ENCODE measurements at regions not wholly inside any gene's neighbourhood (a gene's known extent, or its start where the extent isn't known, plus 50 kb on each side); places are given as distances from the start of the nearest gene placed in this dataset.

- DNase-seq: no peak
Observed at GRCh38 chr18:78741381-78742217, 238.0 kb upstream of the SALL3 start.

GRCh38 chr18:78742218-78742745 is 237.3 kb upstream of the SALL3 start:
- no peak for DNase-seq

GRCh38 chr18:78743078-78743477 is 236.5 kb upstream of the SALL3 start:
- no peak for DNase-seq

GRCh38 chr18:78751664-78752063 is 228.0 kb upstream of the SALL3 start:
- no peak for DNase-seq

GRCh38 chr18:78753240-78753639 is 226.4 kb upstream of the SALL3 start:
- no peak for DNase-seq

GRCh38 chr18:78754311-78755043 is 225.1 kb upstream of the SALL3 start:
- DNase-seq: no peak

- DNase-seq: no peak
Observed at GRCh38 chr18:78757014-78757413, 222.6 kb upstream of the SALL3 start.

GRCh38 chr18:78758496-78758895 is 221.1 kb upstream of the SALL3 start:
- DNase-seq: no peak

GRCh38 chr18:78762753-78763152 is 216.9 kb upstream of the SALL3 start:
- no peak for DNase-seq

GRCh38 chr18:78764544-78764943 is 215.1 kb upstream of the SALL3 start:
- DNase-seq: no peak

- no peak for DNase-seq
Observed at GRCh38 chr18:78765142-78765541, 214.5 kb upstream of the SALL3 start.

- DNase-seq: no peak
Observed at GRCh38 chr18:78765637-78766281, 213.9 kb upstream of the SALL3 start.

GRCh38 chr18:78766651-78767533 is 212.7 kb upstream of the SALL3 start:
- DNase-seq: no peak

- DNase-seq: no peak
Observed at GRCh38 chr18:78767648-78768071, 212.0 kb upstream of the SALL3 start.

GRCh38 chr18:78768221-78768620 is 211.4 kb upstream of the SALL3 start:
- DNase-seq: no peak

GRCh38 chr18:78768656-78769501 is 210.7 kb upstream of the SALL3 start:
- no peak for DNase-seq

GRCh38 chr18:78769502-78770105 is 210.0 kb upstream of the SALL3 start:
- no peak for DNase-seq

- no peak for DNase-seq
Observed at GRCh38 chr18:78770139-78770822, 209.3 kb upstream of the SALL3 start.

GRCh38 chr18:78770823-78771139 is 208.8 kb upstream of the SALL3 start:
- no peak for DNase-seq

Measured in stimulated activated CD4-positive, alpha-beta T cell treated with anti-CD3 and anti-CD28 coated beads, Interleukin-1b, Interleukin-23, amount 100 ng/mL, for 48 hours (primary cell).